WERI-Rb-1 (cell line): ENCODE measurements at regions not wholly inside any gene's neighbourhood (a gene's known extent, or its start where the extent isn't known, plus 50 kb on each side); places are given as distances from the start of the nearest gene placed in this dataset.
A peak's percentile ranks its signal among the peaks of the same experiment; 100 is the strongest.

Source experiments
- DNase-seq: peaks from one replicate; pipeline ENCODE4 v3.0.0-alpha.2; 2020
- H3K27ac ChIP-seq: fragments of 250-450 bp; sonication (Bioruptor Pico); 2 replicates; pipeline ENCODE4 v1.5.1; 2020; ENCODE audit warnings: mild to moderate bottlenecking, moderate library complexity
- H3K27me3 ChIP-seq: fragments of 250-450 bp; sonication (Bioruptor Pico); 2 replicates; pipeline ENCODE4 v1.5.1; 2021; ENCODE audit warnings: mild to moderate bottlenecking, low read depth, moderate library complexity; ENCODE audit not compliant: insufficient read depth, severe bottlenecking
- H3K36me3 ChIP-seq: fragments of 250-450 bp; sonication (Bioruptor Pico); 2 replicates; pipeline ENCODE4 v1.5.1; 2020; ENCODE audit warnings: mild to moderate bottlenecking, moderate library complexity
- H3K4me3 ChIP-seq: 2 replicates; pipeline ENCODE4 v1.5.1; 2011; ENCODE audit warnings: low read depth, mild to moderate bottlenecking, control low read depth, low read length
- H3K9me3 ChIP-seq: fragments of 250-450 bp; sonication (Bioruptor Pico); 2 replicates; pipeline ENCODE4 v1.5.1; 2021; ENCODE audit warnings: mild to moderate bottlenecking, moderate library complexity; ENCODE audit not compliant: severe bottlenecking
- TF ChIP-seq, protein P1 (sequence below): IDR thresholded peaks from 2 replicates; pipeline ENCODE4 v1.5.1; 2011; ENCODE audit warnings: low read depth, mild to moderate bottlenecking, control low read depth, inconsistent platforms, low read length

DNA sequence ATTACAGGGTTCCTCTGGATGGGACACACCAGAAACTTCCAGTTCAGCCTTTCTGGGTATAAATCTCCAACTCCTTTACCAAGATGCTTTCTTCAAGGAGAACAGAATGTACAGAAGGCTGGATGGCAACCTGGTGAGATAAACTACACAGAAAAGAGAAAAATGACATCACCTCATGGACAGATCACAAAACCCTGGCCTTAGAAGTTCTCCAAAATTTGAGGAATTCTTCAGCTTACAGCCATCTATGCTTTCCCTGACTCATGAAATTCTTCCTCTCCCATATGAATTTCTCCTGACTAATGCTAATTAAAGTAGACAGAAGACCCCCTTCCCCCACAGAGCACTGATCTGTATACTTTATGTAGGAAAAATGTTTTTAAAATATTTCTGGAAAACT is 345.4 kb downstream of the STIM2 start:
- Histone ChIP-seq H3K27ac (no peak overlapping the region), H3K9me3 (peaks cover 4% of the 10 kb centered on the region), H3K27me3 (no peaks in the 10 kb centered on the region), H3K4me3 (no peak overlapping the region), H3K36me3 (no peaks in the 10 kb centered on the region)
- TF ChIP-seq, protein P1, sequence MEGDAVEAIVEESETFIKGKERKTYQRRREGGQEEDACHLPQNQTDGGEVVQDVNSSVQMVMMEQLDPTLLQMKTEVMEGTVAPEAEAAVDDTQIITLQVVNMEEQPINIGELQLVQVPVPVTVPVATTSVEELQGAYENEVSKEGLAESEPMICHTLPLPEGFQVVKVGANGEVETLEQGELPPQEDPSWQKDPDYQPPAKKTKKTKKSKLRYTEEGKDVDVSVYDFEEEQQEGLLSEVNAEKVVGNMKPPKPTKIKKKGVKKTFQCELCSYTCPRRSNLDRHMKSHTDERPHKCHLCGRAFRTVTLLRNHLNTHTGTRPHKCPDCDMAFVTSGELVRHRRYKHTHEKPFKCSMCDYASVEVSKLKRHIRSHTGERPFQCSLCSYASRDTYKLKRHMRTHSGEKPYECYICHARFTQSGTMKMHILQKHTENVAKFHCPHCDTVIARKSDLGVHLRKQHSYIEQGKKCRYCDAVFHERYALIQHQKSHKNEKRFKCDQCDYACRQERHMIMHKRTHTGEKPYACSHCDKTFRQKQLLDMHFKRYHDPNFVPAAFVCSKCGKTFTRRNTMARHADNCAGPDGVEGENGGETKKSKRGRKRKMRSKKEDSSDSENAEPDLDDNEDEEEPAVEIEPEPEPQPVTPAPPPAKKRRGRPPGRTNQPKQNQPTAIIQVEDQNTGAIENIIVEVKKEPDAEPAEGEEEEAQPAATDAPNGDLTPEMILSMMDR = no peak
- no peak for DNase-seq

DNA sequence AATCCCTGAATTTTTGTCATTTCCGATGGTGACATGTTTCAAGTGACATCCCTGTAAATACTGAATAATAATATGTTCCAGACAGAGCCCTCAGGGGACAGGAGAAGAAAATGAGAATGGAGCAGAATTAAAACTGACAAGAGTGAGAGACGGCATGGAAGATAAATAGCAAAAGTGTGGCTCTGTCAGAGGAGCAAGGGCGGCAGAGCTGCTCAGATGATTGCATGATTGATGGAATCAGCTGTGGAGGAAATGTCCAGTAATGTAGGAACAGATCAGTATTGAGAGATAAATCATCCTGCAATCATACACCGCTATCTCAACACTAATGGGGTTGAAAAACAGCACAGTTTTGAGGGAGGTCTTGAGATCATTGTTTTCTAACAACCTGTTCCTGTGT is 350.3 kb downstream of the STIM2 start:
- no peak overlapping the region for H3K27ac ChIP-seq
- no peak for DNase-seq
- no peaks in the 10 kb centered on the region for H3K36me3 ChIP-seq
- H3K27me3 ChIP-seq = no peaks in the 10 kb centered on the region
- H3K9me3 ChIP-seq = no peaks in the 10 kb centered on the region
- TF ChIP-seq, protein P1 = no peak
- no peak overlapping the region for H3K4me3 ChIP-seq

DNA sequence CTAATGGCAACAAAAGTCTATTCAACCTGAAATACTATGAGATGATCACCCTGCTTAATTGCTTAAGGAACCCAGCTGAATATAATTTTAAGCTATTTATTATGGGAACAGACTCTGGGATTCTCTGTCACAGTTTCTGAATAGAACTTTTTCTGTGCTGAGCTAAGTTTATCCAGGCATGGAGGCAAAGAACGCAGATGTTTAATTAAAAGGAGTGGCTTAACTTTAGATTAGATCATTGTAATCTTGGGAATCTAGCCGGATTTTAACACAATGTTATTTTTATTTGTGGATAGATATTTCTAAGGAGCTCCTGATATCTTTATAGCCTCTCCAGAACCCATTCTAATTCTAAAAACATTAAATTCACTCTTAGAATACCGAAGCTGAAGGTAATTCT is 353.4 kb downstream of the STIM2 start:
- Histone ChIP-seq H3K36me3 (no peaks in the 10 kb centered on the region), H3K27ac (no peak overlapping the region), H3K4me3 (no peak overlapping the region), H3K9me3 (no peaks in the 10 kb centered on the region), H3K27me3 (no peaks in the 10 kb centered on the region)
- no peak for DNase-seq
- TF ChIP-seq, protein P1 = no peak

DNA sequence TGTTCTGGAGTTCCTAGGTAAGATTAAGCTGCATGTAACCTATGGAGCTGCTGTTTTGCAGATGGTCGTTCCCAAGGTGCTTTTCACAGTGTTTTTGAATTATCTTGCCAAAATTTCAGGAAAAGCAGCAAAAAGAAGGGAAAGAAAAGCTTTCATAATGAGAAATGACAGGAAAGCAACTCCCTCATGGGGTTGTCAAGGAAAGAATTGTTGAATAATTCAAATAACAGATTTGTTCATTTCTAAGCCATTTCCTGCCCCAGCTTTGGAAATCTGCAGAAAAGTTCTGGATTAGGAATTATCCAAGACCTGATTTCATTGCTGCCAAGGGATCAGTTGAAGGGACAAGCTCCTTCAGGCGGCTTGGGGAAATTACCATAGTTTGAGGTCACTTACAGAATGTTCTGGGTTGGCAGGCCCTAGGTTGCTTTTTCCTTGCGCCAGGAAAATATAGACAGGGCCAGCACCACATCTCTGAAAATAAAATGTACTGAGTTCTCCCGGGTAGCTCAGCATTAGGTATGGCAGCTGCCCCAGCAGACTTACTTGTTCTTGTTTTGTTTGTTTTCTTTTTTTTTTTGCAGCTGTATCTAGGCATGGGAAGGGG is 354.7 kb downstream of the STIM2 start:
- DNase-seq = peak; percentile 22
- Histone ChIP-seq H3K27ac (no peak overlapping the region), H3K9me3 (no peaks in the 10 kb centered on the region), H3K36me3 (no peaks in the 10 kb centered on the region), H3K4me3 (no peak overlapping the region), H3K27me3 (no peaks in the 10 kb centered on the region)
- TF ChIP-seq, protein P1 = no peak

DNA sequence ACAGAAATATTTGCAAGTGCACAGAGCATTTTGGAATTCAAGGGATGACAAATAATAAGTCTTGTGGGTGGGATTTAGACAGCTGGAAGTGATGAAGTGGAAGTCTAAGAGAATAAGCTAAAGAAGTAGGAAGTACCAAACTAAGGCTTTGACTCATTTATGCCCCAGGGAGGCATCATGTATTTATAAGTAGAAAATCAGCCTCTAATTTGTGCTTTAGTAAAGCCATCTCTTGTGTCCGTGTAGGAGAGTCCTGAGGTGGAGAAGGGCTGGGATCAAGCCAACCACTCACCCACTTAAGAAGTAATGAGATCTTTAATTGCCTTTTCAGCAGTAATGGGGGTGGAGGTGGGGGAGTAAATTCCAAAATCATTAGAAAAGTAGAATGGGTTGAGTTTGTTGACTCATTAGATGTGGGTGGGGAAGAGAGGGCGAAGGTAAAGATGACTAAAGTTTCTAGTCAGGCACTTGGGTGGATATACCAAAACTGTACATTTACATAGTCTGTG is 356.7 kb downstream of the STIM2 start:
- Histone ChIP-seq H3K27me3 (no peaks in the 10 kb centered on the region), H3K9me3 (no peaks in the 10 kb centered on the region), H3K4me3 (no peak overlapping the region), H3K27ac (no peak overlapping the region), H3K36me3 (no peaks in the 10 kb centered on the region)
- TF ChIP-seq, protein P1 = no peak
- no peak for DNase-seq

DNA sequence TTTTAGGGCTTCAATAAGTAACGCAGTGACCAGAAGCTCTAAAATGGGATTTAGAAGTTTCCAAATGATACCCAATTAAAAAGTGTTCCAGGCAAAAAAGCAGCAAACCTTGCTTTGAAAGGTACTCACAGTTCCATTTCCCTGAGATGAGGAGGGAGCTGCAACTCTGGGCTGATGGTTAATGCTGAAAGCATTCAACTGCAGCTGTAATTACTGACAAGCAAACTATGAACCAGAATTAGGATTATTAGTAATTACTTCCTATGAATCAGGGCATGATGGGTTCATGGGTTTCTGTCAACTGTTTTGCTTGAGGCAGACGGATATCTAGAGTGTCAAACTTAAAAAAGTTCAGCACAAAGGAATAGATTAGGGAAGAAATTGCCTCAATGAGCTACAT is 357.4 kb downstream of the STIM2 start:
- H3K27me3 ChIP-seq = no peaks in the 10 kb centered on the region

More for the DNA sequence above, 357.4 kb downstream of the STIM2 start:
- H3K4me3 ChIP-seq = no peak overlapping the region
- TF ChIP-seq, protein P1 = no peak
- H3K27ac ChIP-seq = no peak overlapping the region
- H3K36me3 ChIP-seq = no peaks in the 10 kb centered on the region
- no peaks in the 10 kb centered on the region for H3K9me3 ChIP-seq
- DNase-seq = no peak
